GM12878 (cell line): ENCODE measurements at regions not wholly inside any gene's neighbourhood (a gene's known extent, or its start where the extent isn't known, plus 50 kb on each side); places are given as distances from the start of the nearest gene placed in this dataset.

Source experiments
- ATAC-seq: fragments of 200-7000 bp; cut with Tn5 transposase; 3 replicates; pipeline ENCODE4 v1.9.1; 2020; ENCODE audit warnings: mild to moderate bottlenecking, moderate library complexity
- BruUV-seq: library from RNA; stranded (reverse); fragments of 400-500 nt; replicated peaks from 2 replicates; lab custom pipeline; 2021; lab: Mats Ljungman, UMichigan
- CTCF ChIA-PET: fragments of 300-600 bp; sonication (Branson Sonifier 250); formaldehyde crosslinking; extraction: SDS; loops from one replicate; lab custom pipeline; 2021; ENCODE audit warnings: inconsistent platforms; lab: Yijun Ruan, JAX
- POLR2A ChIA-PET: fragments of 350-600 bp; formaldehyde crosslinking; extraction: SDS; loops from one replicate; lab custom pipeline; 2021; ENCODE audit warnings: inconsistent platforms; lab: Charles Lee
- RAD21 ChIA-PET: fragments of 300-600 bp; sonication (Branson Sonifier 250); formaldehyde crosslinking; loops from one replicate; lab custom pipeline; 2023; ENCODE audit warnings: antibody characterized with exemption; ENCODE audit not compliant: unreplicated experiment; lab: Charles Lee
- SMC1A ChIA-PET: fragments of 300-600 bp; sonication (Branson Sonifier 250); formaldehyde crosslinking; loops from one replicate; lab custom pipeline; 2023; ENCODE audit not compliant: unreplicated experiment, uncharacterized antibody; lab: Charles Lee
- DNase-seq: peaks from one replicate; pipeline ENCODE4 v3.0.0-alpha.2; 2011; ENCODE audit warnings: low read depth, low spot score
- FAIRE-seq: peaks from 3 replicates; lab custom pipeline; 2011; peaks lifted over from hg19 to GRCh38; lab: Jason Lieb, UNC
- H2AFZ ChIP-seq: 2 replicates; pipeline ENCODE4 v1.6.0; 2011; ENCODE audit warnings: low read depth, low read length, control low read depth; ENCODE audit not compliant: control insufficient read depth
- H3K27ac ChIP-seq: 2 replicates; pipeline ENCODE4 v1.5.1; 2011; ENCODE audit warnings: control low read depth; ENCODE audit not compliant: control insufficient read depth, insufficient read depth
- H3K27me3 ChIP-seq, 2 experiments: replicated peaks in 1 of 2; 2 replicates each; pipeline versions ENCODE4 v1.6.0 to v1.6.1; 2011; ENCODE audit warnings: low read length in 1 of 2; ENCODE audit not compliant: control insufficient read depth in 2 of 2, insufficient read depth in 2 of 2
- H3K36me3 ChIP-seq, 2 experiments: 2 replicates each; pipeline ENCODE4 v1.5.1; 2011; ENCODE audit warnings: low read length in 1 of 2; ENCODE audit not compliant: control insufficient read depth in 2 of 2, insufficient read depth in 2 of 2
- H3K4me1 ChIP-seq: 2 replicates; pipeline ENCODE4 v1.6.1; 2011; ENCODE audit warnings: mild to moderate bottlenecking, low read length, moderate library complexity, mixed read lengths; ENCODE audit not compliant: control insufficient read depth, insufficient read depth
- H3K4me2 ChIP-seq: 2 replicates; pipeline ENCODE4 v1.6.0; 2011; ENCODE audit warnings: control low read depth; ENCODE audit not compliant: control insufficient read depth, insufficient read depth
- H3K4me3 ChIP-seq: fragments of 200-600 bp; sonication (generic); 2 replicates; pipeline ENCODE4 v1.5.1; 2016
- H3K79me2 ChIP-seq: 2 replicates; pipeline ENCODE4 v1.6.0; 2011; ENCODE audit warnings: low read length; ENCODE audit not compliant: control insufficient read depth, insufficient read depth
- H3K9ac ChIP-seq: 2 replicates; pipeline ENCODE4 v1.8.0; 2011; ENCODE audit warnings: low read length, control low read depth, mixed read lengths; ENCODE audit not compliant: control insufficient read depth, insufficient read depth
- H3K9me3 ChIP-seq: replicated peaks from 3 replicates; pipeline ENCODE4 v1.5.1; 2011; ENCODE audit warnings: mild to moderate bottlenecking, low read length; ENCODE audit not compliant: control insufficient read depth, insufficient read depth
- H4K20me1 ChIP-seq: 2 replicates; pipeline ENCODE4 v1.6.0; 2011; ENCODE audit not compliant: control insufficient read depth, insufficient read depth
- ESRRA ChIP-seq: IDR thresholded peaks from 2 replicates; pipeline ENCODE4 v1.6.1; 2012; ENCODE audit warnings: mild to moderate bottlenecking, low read length, improper control_type of control experiment
- ETV6 ChIP-seq, 2 experiments: fragments of 450-650 bp in 1 of 2; IDR thresholded peaks in 1 of 2; conservative IDR thresholded peaks in 1 of 2; 2 replicates each; pipeline ENCODE4 v1.6.1; 2014; ENCODE audit warnings: antibody characterized with exemption in 1 of 2, borderline replicate concordance in 1 of 2, low read depth in 1 of 2, mild to moderate bottlenecking in 1 of 2, moderate library complexity in 1 of 2
- EZH2 ChIP-seq: IDR thresholded peaks from 2 replicates; pipeline ENCODE4 v1.6.1; 2012; ENCODE audit warnings: low read depth, mild to moderate bottlenecking, control low read depth, inconsistent platforms, low read length, borderline replicate concordance; ENCODE audit not compliant: control insufficient read depth
- GABPA ChIP-seq: IDR thresholded peaks from 2 replicates; pipeline ENCODE4 v1.6.1; 2014; ENCODE audit warnings: antibody characterized with exemption, low read depth, mild to moderate bottlenecking, inconsistent platforms
- IKZF2 ChIP-seq, 2 experiments: fragments of 450-650 bp; IDR thresholded peaks; 2 replicates each; pipeline ENCODE4 v1.6.1; 2017; ENCODE audit warnings: mild to moderate bottlenecking in 2 of 2, moderate library complexity in 2 of 2
- JUNB ChIP-seq: IDR thresholded peaks from 2 replicates; pipeline ENCODE4 v1.6.1; 2016; ENCODE audit warnings: antibody characterized with exemption, mild to moderate bottlenecking
- KAT2A ChIP-seq: conservative IDR thresholded peaks from 2 replicates; pipeline ENCODE4 v1.6.1; 2011; ENCODE audit warnings: low read depth, low read length; ENCODE audit not compliant: control insufficient read depth
- SIN3A ChIP-seq: IDR thresholded peaks from 2 replicates; pipeline ENCODE4 v1.6.1; 2012; ENCODE audit warnings: low read depth, low read length, improper control_type of control experiment
- TAF1 ChIP-seq: IDR thresholded peaks from 2 replicates; pipeline ENCODE4 v1.6.1; 2011; ENCODE audit warnings: mild to moderate bottlenecking, low read depth, low read length, borderline replicate concordance
- TCF12 ChIP-seq: IDR thresholded peaks from 2 replicates; pipeline ENCODE4 v1.6.1; 2011; ENCODE audit warnings: low read depth, mild to moderate bottlenecking, low read length
- WGBS: methylation state at CpG from one replicate; pipeline ENCODE4 v1.1.6; 2016; ENCODE audit warnings: low lambda C conversion rate; ENCODE audit not compliant: insufficient replicate concordance, insufficient coverage; ENCODE audit errors: missing lambda C conversion rate; 5-methylcytosine and 5-hydroxymethylcytosine counted together
- in situ Hi-C: fragments of 300-500 bp; cut with MboI; formaldehyde crosslinking; loops from 9 replicates; pipeline ENCODE4 v1.14.3; 2018; ENCODE audit warnings: mixed read lengths
- intact Hi-C: fragments of 100-400 bp; cut with micrococcal nuclease; formaldehyde crosslinking; loops from one replicate; pipeline ENCODE4 v1.14.2; 2022; ENCODE audit not compliant: unreplicated experiment
- TF ChIP-seq, protein P1 (sequence below): fragments of 450-650 bp; IDR thresholded peaks from 2 replicates; pipeline ENCODE4 v1.6.1; 2016; ENCODE audit warnings: mild to moderate bottlenecking

DNA sequence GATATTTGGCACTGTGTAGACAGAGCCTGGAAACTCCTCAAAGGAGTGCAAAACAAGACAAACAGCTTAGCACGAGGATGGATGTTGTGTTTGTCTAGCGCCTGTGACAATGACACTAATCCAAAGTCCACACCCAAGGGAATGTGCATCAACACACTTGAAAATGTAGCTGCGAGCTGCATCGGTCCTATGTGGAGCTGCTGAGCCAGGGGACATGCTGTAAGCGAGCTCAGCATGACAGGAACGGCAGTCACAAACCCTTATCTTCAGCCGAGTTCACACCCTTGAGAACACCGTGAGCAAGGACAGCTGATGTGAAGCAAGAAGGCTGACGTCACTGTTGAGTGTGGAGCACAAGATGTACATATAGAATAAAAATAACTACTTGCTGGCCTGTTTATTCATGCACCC is 684.3 kb downstream of the QKI start:
- Histone ChIP-seq H3K36me3 (no peaks in the 10 kb centered on the region), H3K9ac (no peak overlapping the region), H3K9me3 (no peaks in the 10 kb centered on the region; the same call in 2 of the 3 replicates), H2AFZ (no peak overlapping the region), H3K4me1 (no peaks in the 10 kb centered on the region), H3K79me2 (no peaks in the 10 kb centered on the region), H4K20me1 (no peaks in the 10 kb centered on the region), H3K4me3 (no peak overlapping the region), H3K4me2 (no peak overlapping the region), H3K27ac (no peak overlapping the region), H3K27me3 (no peaks in the 10 kb centered on the region; a peak in 1 of 4 replicates)
- RAD21 ChIA-PET = no interaction called here
- TF ChIP-seq SIN3A (no peak), TAF1 (no peak), ESRRA (no peak), TCF12 (no peak), GABPA (no peak), KAT2A (no peak), JUNB (no peak), IKZF2 (IDR thresholded peaks at IDR 0.05) (no peak), ETV6 (conservative IDR thresholded peaks at IDR 0.05 in 1 of 2, IDR thresholded peaks at IDR 0.05 in 1 of 2; ENCODE audit: borderline replicate concordance in 1 of 2, low read depth in 1 of 2) (no peak), EZH2 (no peak)
- TF ChIP-seq, protein P1, sequence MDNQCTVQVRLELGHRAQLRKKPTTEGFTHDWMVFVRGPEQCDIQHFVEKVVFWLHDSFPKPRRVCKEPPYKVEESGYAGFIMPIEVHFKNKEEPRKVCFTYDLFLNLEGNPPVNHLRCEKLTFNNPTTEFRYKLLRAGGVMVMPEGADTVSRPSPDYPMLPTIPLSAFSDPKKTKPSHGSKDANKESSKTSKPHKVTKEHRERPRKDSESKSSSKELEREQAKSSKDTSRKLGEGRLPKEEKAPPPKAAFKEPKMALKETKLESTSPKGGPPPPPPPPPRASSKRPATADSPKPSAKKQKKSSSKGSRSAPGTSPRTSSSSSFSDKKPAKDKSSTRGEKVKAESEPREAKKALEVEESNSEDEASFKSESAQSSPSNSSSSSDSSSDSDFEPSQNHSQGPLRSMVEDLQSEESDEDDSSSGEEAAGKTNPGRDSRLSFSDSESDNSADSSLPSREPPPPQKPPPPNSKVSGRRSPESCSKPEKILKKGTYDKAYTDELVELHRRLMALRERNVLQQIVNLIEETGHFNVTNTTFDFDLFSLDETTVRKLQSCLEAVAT = no peak
- in situ Hi-C loops = no loop called here
- intact Hi-C loops = no loop called here
- BruUV-seq = no TSS peak
- SMC1A ChIA-PET = interaction anchor here (0.8 to 1.1 kb wide), 2 partner anchors 28 to 514 kb away, joined by 3 read pairs; no protein-coding TSS in a partner anchor
- 33% methylated on average over 9 of the region's 9 CpGs for WGBS
- FAIRE-seq = no peak
- DNase-seq = no peak
- CTCF ChIA-PET = interaction anchor here (1.5 kb wide), 1 partner anchor 12 kb away, joined by 3 read pairs; no protein-coding TSS in a partner anchor
- no peak for ATAC-seq
- POLR2A ChIA-PET = no interaction called here
